ENCODE measurements at regions not wholly inside any gene's neighbourhood (a gene's known extent, or its start where the extent isn't known, plus 50 kb on each side); places are given as distances from the start of the nearest gene placed in this dataset.

DNA sequence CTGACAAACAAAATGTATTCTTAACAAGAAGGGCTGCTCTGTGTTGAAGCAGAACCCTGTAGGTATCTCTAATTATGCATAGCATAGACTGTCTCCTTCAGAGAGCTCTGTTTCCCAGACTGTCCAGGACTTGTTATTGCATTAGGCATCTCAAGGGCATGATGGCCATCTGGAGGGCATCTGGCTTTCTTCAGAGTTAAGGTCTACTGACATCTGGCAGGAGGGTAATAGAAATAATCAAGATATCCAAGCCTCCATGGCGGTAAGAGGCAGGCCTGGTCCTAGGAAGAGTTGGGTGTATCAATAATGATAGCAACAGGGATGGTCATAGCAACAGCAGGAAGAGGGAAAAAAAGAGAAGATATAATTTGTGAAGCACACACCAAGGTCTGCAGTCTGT lies 161.2 kb downstream of the TTC8 start:
- Histone ChIP-seq H3K4me3 (no peak overlapping the region), H3K79me2 (ENCODE audit: control insufficient read depth, insufficient read depth, low read length) (no peaks in the 10 kb centered on the region), H3K4me1 (ENCODE audit: control insufficient read depth, insufficient read depth, low read length) (no peaks in the 10 kb centered on the region), H3K9me3 (replicated peaks; ENCODE audit: control insufficient read depth, insufficient read depth, low read length) (peaks cover 3% of the 10 kb centered on the region; the same call in 1 of the 3 replicates), H4K20me1 (ENCODE audit: control insufficient read depth, insufficient read depth) (no peaks in the 10 kb centered on the region), H3K9ac (ENCODE audit: control insufficient read depth, insufficient read depth, low read length) (no peak overlapping the region), H3K27me3 (replicated peaks in 1 of 2; ENCODE audit: control insufficient read depth in 2 of 2, insufficient read depth in 2 of 2, low read length in 1 of 2) (no peaks in the 10 kb centered on the region), H3K27ac (ENCODE audit: control insufficient read depth, insufficient read depth) (no peak overlapping the region), H3K36me3 (ENCODE audit: control insufficient read depth in 2 of 2, insufficient read depth in 2 of 2, low read length in 1 of 2) (no peaks in the 10 kb centered on the region), H3K4me2 (ENCODE audit: control insufficient read depth, insufficient read depth) (no peak overlapping the region), H2AFZ (ENCODE audit: control insufficient read depth, low read depth, low read length) (no peak overlapping the region)
- no peak for FAIRE-seq
- 47% methylated on average over 1 of the region's 1 CpG for WGBS (ENCODE audit: insufficient coverage, insufficient replicate concordance, low lambda C conversion rate, missing lambda C conversion rate)
- no TSS peak for BruUV-seq (replicated peaks)
- in situ Hi-C loops (cut with MboI): no loop called here
- CTCF ChIA-PET: no interaction called here
- RAD21 ChIA-PET (ENCODE audit: unreplicated experiment): no interaction called here
- no peak for ATAC-seq
- SMC1A ChIA-PET (ENCODE audit: uncharacterized antibody, unreplicated experiment): no interaction called here
- no peak for TF ChIP-seq IRF3 (IDR thresholded peaks at IDR 0.05)
- TF ChIP-seq FOS (IDR thresholded peaks at IDR 0.05; ENCODE audit: borderline replicate concordance, extremely low read depth, insufficient read length): no peak
- TF ChIP-seq PAX8 (IDR thresholded peaks at IDR 0.05): no peak
- TF ChIP-seq SP1 (IDR thresholded peaks at IDR 0.05; ENCODE audit: low read depth, low read length): no peak
- TF ChIP-seq MEF2B (IDR thresholded peaks at IDR 0.05; ENCODE audit: partially characterized antibody, poor library complexity, severe bottlenecking): no peak
- no peak for TF ChIP-seq LARP7 (IDR thresholded peaks at IDR 0.05)
- TF ChIP-seq ESRRA (IDR thresholded peaks at IDR 0.05; ENCODE audit: low read length): no peak
- TF ChIP-seq EP300 (IDR thresholded peaks at IDR 0.05; ENCODE audit: borderline replicate concordance in 1 of 2, control insufficient read depth in 1 of 2, low read depth in 2 of 2, low read length in 2 of 2): no peak
- TF ChIP-seq ASH2L (IDR thresholded peaks at IDR 0.05; ENCODE audit: borderline replicate concordance, low read depth): no peak
- TF ChIP-seq MEF2A (IDR thresholded peaks at IDR 0.05; ENCODE audit: insufficient read depth, low read depth, low read length): no peak
- no peak for DNase-seq (ENCODE audit: low read depth, low spot score)
- intact Hi-C loops (cut with micrococcal nuclease; ENCODE audit: unreplicated experiment): no loop called here
- POLR2A ChIA-PET: no interaction called here
